ENCODE measurements at regions not wholly inside any gene's neighbourhood (a gene's known extent, or its start where the extent isn't known, plus 50 kb on each side); places are given as distances from the start of the nearest gene placed in this dataset.
A peak's percentile ranks its signal among the peaks of the same experiment; 100 is the strongest.

DNA sequence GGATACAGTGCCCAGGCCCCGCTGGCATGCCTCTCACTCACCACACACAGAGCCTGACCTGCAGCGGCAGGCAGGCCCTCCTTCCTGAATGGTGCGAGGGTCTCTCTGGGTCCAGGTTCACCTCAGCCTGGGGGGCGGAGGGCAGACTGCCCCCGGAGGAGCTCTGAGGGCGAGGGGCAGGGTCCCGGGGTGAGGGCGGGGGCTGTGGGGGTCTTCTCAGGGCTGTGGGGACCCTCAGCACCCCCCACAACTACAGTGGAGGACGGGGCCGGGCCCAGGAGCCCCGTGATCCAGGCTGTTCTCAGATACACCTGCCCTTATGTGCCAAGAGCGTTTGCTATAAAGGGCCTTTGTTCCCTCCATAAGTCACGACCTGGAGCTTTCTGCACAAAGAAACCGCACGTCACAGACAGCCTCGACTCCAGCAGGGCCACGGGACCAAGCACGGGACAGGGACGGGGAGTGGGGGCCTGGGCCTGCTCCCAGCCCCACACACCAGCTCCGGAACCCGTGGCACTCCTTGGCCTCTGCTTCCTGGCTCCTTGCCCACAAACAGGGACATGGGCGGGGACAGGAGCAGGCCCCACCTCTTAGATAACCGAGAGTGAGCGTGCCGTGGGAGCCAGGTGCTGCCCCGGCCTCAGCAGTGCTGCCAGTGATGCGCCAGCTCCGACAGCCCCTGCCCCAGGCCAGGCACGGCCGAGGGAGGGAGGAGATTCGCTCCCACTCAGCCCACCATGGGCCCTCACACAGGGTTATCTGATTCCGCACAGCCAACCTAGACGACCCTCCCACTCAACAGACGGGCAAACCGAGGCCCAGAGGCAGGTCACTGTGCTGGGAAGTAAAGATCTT lies 101.9 kb downstream of the RFLNA start:
- no peak overlapping the region for H2BK20ac ChIP-seq (ENCODE audit: low read depth, low read length)
- H2BK120ac ChIP-seq (ENCODE audit: low read depth, low read length): no peak overlapping the region
- no peaks in the 10 kb centered on the region for H3K9me3 ChIP-seq (ENCODE audit: control insufficient read depth, insufficient read depth, low read length)
- TF ChIP-seq RAD21 (IDR thresholded peaks at IDR 0.05; ENCODE audit: low read length): no peak
- TF ChIP-seq, protein P1, sequence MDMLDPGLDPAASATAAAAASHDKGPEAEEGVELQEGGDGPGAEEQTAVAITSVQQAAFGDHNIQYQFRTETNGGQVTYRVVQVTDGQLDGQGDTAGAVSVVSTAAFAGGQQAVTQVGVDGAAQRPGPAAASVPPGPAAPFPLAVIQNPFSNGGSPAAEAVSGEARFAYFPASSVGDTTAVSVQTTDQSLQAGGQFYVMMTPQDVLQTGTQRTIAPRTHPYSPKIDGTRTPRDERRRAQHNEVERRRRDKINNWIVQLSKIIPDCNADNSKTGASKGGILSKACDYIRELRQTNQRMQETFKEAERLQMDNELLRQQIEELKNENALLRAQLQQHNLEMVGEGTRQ (IDR thresholded peaks at IDR 0.05; ENCODE audit: low read depth, low read length): no peak
- TF ChIP-seq POLR2A (IDR thresholded peaks at IDR 0.05; ENCODE audit: low read depth, low read length): no peak
- no peak for TF ChIP-seq CEBPB (IDR thresholded peaks at IDR 0.05; ENCODE audit: low read depth, low read length)
- TF ChIP-seq SMC3 (IDR thresholded peaks at IDR 0.05; ENCODE audit: low read depth, low read length): no peak
- TF ChIP-seq MAZ (IDR thresholded peaks at IDR 0.05; ENCODE audit: borderline replicate concordance, low read depth, low read length): no peak
- 88% methylated on average over 14 of the region's 35 CpGs; no CpG with 5 or more reads in 1 of the 2 experiments for WGBS, 2 experiments (ENCODE audit: extremely low coverage in 2 of 2, insufficient read length in 1 of 2)
- H4K5ac ChIP-seq (ENCODE audit: low read depth, low read length): no peak overlapping the region
- no peak overlapping the region for H3K4me3 ChIP-seq (ENCODE audit: insufficient read depth, low read depth, low read length)
- no peak overlapping the region for H3K4ac ChIP-seq (ENCODE audit: low read depth, low read length)
- intact Hi-C loops (cut with micrococcal nuclease): no loop called here
- H3K23ac ChIP-seq (ENCODE audit: low read depth, low read length): no peak overlapping the region
- in situ Hi-C loops (cut with MboI; ENCODE audit: low sequenced_read_pairs): no loop called here
- DNase-seq (no peak), ATAC-seq (ENCODE audit: low read depth) (no peak)
- no peak overlapping the region for H2BK5ac ChIP-seq (ENCODE audit: low read depth, low read length, poor library complexity, severe bottlenecking)
- no peak overlapping the region for H3K27ac ChIP-seq (ENCODE audit: insufficient read depth, low read length)
- no peak overlapping the region for H3K9ac ChIP-seq (ENCODE audit: low read depth, low read length)
- H3K56ac ChIP-seq (ENCODE audit: extremely low read depth, insufficient read depth, low read length): no peak overlapping the region
- ChIA-PET POLR2A (ENCODE audit: unreplicated experiment) (no interaction called here), CTCF (no interaction called here)
- no peak overlapping the region for H4K91ac ChIP-seq (ENCODE audit: insufficient read depth, low read depth, low read length)
- peaks cover 30 to 85% of the 10 kb centered on the region in 2 experiments for H3K79me1 ChIP-seq (ENCODE audit: low read depth in 1 of 2, low read length in 2 of 2)
- no peak overlapping the region for H3K18ac ChIP-seq (ENCODE audit: low read depth, low read length)
- H4K20me1 ChIP-seq (ENCODE audit: insufficient read depth, low read length): peaks cover 50% of the 10 kb centered on the region
- peak overlapping the region; percentile 33 for H2AFZ ChIP-seq (replicated peaks; ENCODE audit: low read length, poor library complexity)
- no peak overlapping the region for H2AK5ac ChIP-seq (ENCODE audit: low read depth, low read length)
- H2BK15ac ChIP-seq (ENCODE audit: low read depth, low read length): no peak overlapping the region
- no peak overlapping the region for H4K8ac ChIP-seq (ENCODE audit: low read depth in 2 of 2, low read length in 2 of 2)
- dilution Hi-C loops (cut with HindIII; ENCODE audit: low sequenced_read_pairs, unreplicated experiment): no loop called here
- no peak overlapping the region for H3K4me2 ChIP-seq (ENCODE audit: low read depth, low read length)
- H3K14ac ChIP-seq (replicated peaks; ENCODE audit: low read depth, low read length): no peak overlapping the region
- peaks cover 9% of the 10 kb centered on the region for H3K9me1 ChIP-seq (ENCODE audit: insufficient read depth, low read length)
- peaks cover 24% of the 10 kb centered on the region for H3K4me1 ChIP-seq (ENCODE audit: control insufficient read depth, insufficient read depth, low read length)
- no peaks in the 10 kb centered on the region for H3K27me3 ChIP-seq (ENCODE audit: control insufficient read depth, insufficient read depth, low read length)
- no peak overlapping the region for H2AK9ac ChIP-seq (replicated peaks; ENCODE audit: low read depth, low read length, poor library complexity)
- peaks cover 61% of the 10 kb centered on the region for H3K36me3 ChIP-seq (ENCODE audit: control insufficient read depth, insufficient read depth, low read length)
- BruUV-seq (replicated peaks): no TSS peak

Data from IMR-90 (cell line).